Right lobe of liver (tissue), 6 donors: ENCODE measurements at regions not wholly inside any gene's neighbourhood (a gene's known extent, or its start where the extent isn't known, plus 50 kb on each side); places are given as distances from the start of the nearest gene placed in this dataset.
"Not testable (repeated sequence)": the region's sequence is repeated elsewhere in the genome, so short reads cannot be mapped to it uniquely, and the experiment has no call there.

Experiments
- ATAC-seq, 4 donors: fragments of 200-7000 bp; cut with Tn5 transposase; one replicate each; pipeline ENCODE4 v1.9.1; 2020; ENCODE audit warnings: mild to moderate bottlenecking in 4 of 4, moderate library complexity in 4 of 4
- DNase-seq, 3 donors: peaks; one replicate each; pipeline ENCODE4 v3.0.0-alpha.2; 2020
- H3K27ac ChIP-seq, 3 donors: fragments of 200-600 bp; one replicate each; pipeline ENCODE4 v1.8.0; 2022
- H3K27me3 ChIP-seq, 2 donors: fragments of 200-600 bp; one replicate each; pipeline ENCODE4 v1.8.0; 2022
- H3K36me3 ChIP-seq, 4 donors: fragments of 200-600 bp; sonication (generic) in 1 of 4; one replicate each; pipeline versions ENCODE4 v1.5.1 to v1.8.0; 2017 to 2022; ENCODE audit warnings: control low read depth in 1 of 4
- H3K4me1 ChIP-seq, 4 donors: fragments of 200-600 bp; sonication (generic) in 1 of 4; one replicate each; pipeline versions ENCODE4 v1.5.1 to v1.8.0; 2017 to 2022; ENCODE audit warnings: control low read depth in 1 of 4
- H3K4me3 ChIP-seq, 3 donors: fragments of 200-600 bp; one replicate each; pipeline ENCODE4 v1.8.0; 2022
- H3K9me3 ChIP-seq, 4 donors: fragments of 200-600 bp; sonication (generic) in 1 of 4; one replicate each; pipeline versions ENCODE4 v1.5.1 to v1.8.0; 2017 to 2022; ENCODE audit warnings: control low read depth in 1 of 4
- CTCF ChIP-seq, 4 donors: fragments of 200-600 bp in 3 of 4; fragments of 450-650 bp in 1 of 4; IDR thresholded peaks; one replicate each; pipeline versions ENCODE4 v1.5.1 to v1.8.0; 2016 to 2022; ENCODE audit warnings: antibody characterized with exemption in 4 of 4, mild to moderate bottlenecking in 2 of 4
- POLR2A ChIP-seq: fragments of 450-650 bp; IDR thresholded peaks from one replicate; pipeline ENCODE4 v1.6.1; 2017; ENCODE audit warnings: antibody characterized with exemption, mild to moderate bottlenecking
- WGBS: methylation state at CpG from one replicate; pipeline ENCODE4 v1.1.6; 2018; ENCODE audit warnings: low coverage, low lambda C conversion rate; ENCODE audit not compliant: insufficient coverage; ENCODE audit errors: missing lambda C conversion rate; 5-methylcytosine and 5-hydroxymethylcytosine counted together
- intact Hi-C, 2 donors: fragments of 100-400 bp; cut with DNase I; formaldehyde crosslinking; loops; one replicate each; pipeline versions ENCODE4 v1.11.2 to v1.14.1; 2022
- donor health status: DM: no; HTN: yes; CAD: no.
- donor health status: DM: no; HTN: no; CAD: no.
- donor health status: DM: no; HTN: no; CAD: no.
- donor health status: DM: no; HTN: yes; CAD: no.
- donor health status: DM: no; HTN: yes; CAD: no.

GRCh38 chr6:27743787-27744186 lies 168.4 kb downstream of the OR2B2 start:
- Histone ChIP-seq H3K9me3 (no peaks in the 10 kb centered on the region), H3K36me3 (no peaks in the 10 kb centered on the region), H3K27ac (no peak overlapping the region), H3K27me3 (no peaks in the 10 kb centered on the region), H3K4me3 (no peak overlapping the region), H3K4me1 (no peaks in the 10 kb centered on the region)
- WGBS: 11% methylated on average over 7 of the region's 7 CpGs
- ATAC-seq (no peak), DNase-seq (no peak)
- no peak for TF ChIP-seq CTCF (IDR thresholded peaks at IDR 0.05)
- no peak for TF ChIP-seq POLR2A
- intact Hi-C loops: no loop called here

GRCh38 chr6:27742833-27743573 lies 169.2 kb downstream of the OR2B2 start:
- no peaks in the 10 kb centered on the region for H3K36me3 ChIP-seq
- no peaks in the 10 kb centered on the region for H3K9me3 ChIP-seq
- H3K4me1 ChIP-seq: no peaks in the 10 kb centered on the region
- TF ChIP-seq POLR2A: no peak
- no peak for TF ChIP-seq CTCF (IDR thresholded peaks at IDR 0.05)
- intact Hi-C loops: no loop called here
- no peak overlapping the region for H3K27ac ChIP-seq
- no peak for ATAC-seq
- 43% methylated on average over 10 of the region's 10 CpGs for WGBS
- H3K27me3 ChIP-seq: no peaks in the 10 kb centered on the region
- no peak overlapping the region for H3K4me3 ChIP-seq
- no peak for DNase-seq

- H3K4me3 ChIP-seq, H3K27ac ChIP-seq, H3K4me1 ChIP-seq, H3K27me3 ChIP-seq, intact Hi-C loops, DNase-seq, H3K9me3 ChIP-seq, ATAC-seq, H3K36me3 ChIP-seq: not testable (repeated sequence)
- WGBS: 65% methylated on average over 8 of the region's 8 CpGs
These were observed 172.3 kb downstream of the OR2B2 start for GRCh38 chr6:27739902-27740301.

- intact Hi-C loops: no loop called here
These were observed 175.5 kb downstream of the OR2B2 start for GRCh38 chr6:27736686-27737085.

More at GRCh38 chr6:27736686-27737085, 175.5 kb downstream of the OR2B2 start:
- Histone ChIP-seq H3K27me3 (no peaks in the 10 kb centered on the region), H3K4me3 (no peak overlapping the region), H3K27ac (no peak overlapping the region), H3K4me1 (no peaks in the 10 kb centered on the region), H3K36me3 (no peaks in the 10 kb centered on the region), H3K9me3 (no peaks in the 10 kb centered on the region)
- ATAC-seq: no peak
- TF ChIP-seq POLR2A (no peak), CTCF (IDR thresholded peaks at IDR 0.05) (no peak)
- WGBS: 69% methylated on average over 4 of the region's 4 CpGs
- DNase-seq: no peak
